ES-I3 (cell line): ENCODE measurements at regions not wholly inside any gene's neighbourhood (a gene's known extent, or its start where the extent isn't known, plus 50 kb on each side); places are given as distances from the start of the nearest gene placed in this dataset.
"Not testable (repeated sequence)": the region's sequence is repeated elsewhere in the genome, so short reads cannot be mapped to it uniquely, and the experiment has no call there.

Source experiments
- H3K36me3 ChIP-seq: 2 replicates; pipeline ENCODE4 v1.6.1; 2013; ENCODE audit warnings: mild to moderate bottlenecking, low read length, control low read depth, moderate library complexity; ENCODE audit not compliant: insufficient read depth
- H3K4me1 ChIP-seq: 2 replicates; pipeline ENCODE4 v1.6.1; 2013; ENCODE audit warnings: mild to moderate bottlenecking, control low read depth, low read length; ENCODE audit not compliant: insufficient read depth
- H3K9ac ChIP-seq: 2 replicates; pipeline ENCODE4 v1.6.1; 2013; ENCODE audit warnings: low read depth, mild to moderate bottlenecking, low read length, moderate library complexity
- H3K9me3 ChIP-seq: 2 replicates; pipeline ENCODE4 v1.6.1; 2013; ENCODE audit warnings: mild to moderate bottlenecking, low read length, moderate library complexity; ENCODE audit not compliant: control insufficient read depth, insufficient read depth

DNA sequence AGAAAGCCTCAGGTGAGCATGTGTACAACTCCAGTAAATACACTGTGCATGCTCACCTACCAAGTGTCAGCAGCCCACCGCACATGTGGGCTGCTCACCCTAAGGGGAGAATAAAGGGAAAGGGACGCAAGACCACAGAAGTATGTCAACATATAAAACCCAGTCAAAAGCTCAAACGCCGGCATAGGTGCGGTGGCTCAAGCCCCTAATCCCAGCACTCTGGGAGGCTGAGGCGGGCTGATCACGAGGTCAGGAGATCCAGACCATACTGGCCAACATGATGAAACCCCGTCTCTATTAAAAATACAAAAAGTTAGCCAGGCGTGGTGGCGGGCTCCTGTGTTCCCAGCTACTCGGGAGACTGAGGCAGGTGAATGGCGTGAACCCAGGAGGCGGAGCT lies 732.1 kb downstream of the ZPLD1 start:
- no peaks in the 10 kb centered on the region for H3K9me3 ChIP-seq

GRCh38 chr3:103167850-103168249 lies 733.0 kb downstream of the ZPLD1 start:
- H3K36me3 ChIP-seq = no peaks in the 10 kb centered on the region
- no peak overlapping the region for H3K9ac ChIP-seq
- no peaks in the 10 kb centered on the region for H3K4me1 ChIP-seq
- no peaks in the 10 kb centered on the region for H3K9me3 ChIP-seq

More for the DNA sequence above, 732.1 kb downstream of the ZPLD1 start:
- no peak overlapping the region for H3K9ac ChIP-seq
- H3K36me3 ChIP-seq = no peaks in the 10 kb centered on the region
- H3K4me1 ChIP-seq = no peaks in the 10 kb centered on the region

DNA sequence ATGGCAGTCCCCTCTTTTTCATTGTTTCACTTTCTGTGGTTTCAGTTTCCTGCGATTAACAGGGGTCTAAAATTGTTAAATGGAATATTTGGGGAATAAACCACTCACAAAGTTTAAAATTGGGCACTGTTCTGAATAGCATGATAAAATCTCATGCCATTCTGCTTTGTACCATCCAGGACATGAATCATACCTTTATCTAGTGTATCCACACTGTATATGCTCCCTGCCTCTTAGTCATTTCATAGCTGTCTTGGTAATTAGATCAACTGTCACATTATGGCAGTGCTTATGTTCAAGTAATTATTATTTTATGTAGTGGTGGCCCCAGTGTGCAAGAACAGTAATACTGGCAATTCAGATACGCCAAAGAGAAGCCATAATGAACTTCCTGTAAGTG lies 734.5 kb downstream of the ZPLD1 start:
- Histone ChIP-seq H3K4me1 (no peaks in the 10 kb centered on the region), H3K36me3 (no peaks in the 10 kb centered on the region), H3K9me3 (no peaks in the 10 kb centered on the region), H3K9ac (no peak overlapping the region)

DNA sequence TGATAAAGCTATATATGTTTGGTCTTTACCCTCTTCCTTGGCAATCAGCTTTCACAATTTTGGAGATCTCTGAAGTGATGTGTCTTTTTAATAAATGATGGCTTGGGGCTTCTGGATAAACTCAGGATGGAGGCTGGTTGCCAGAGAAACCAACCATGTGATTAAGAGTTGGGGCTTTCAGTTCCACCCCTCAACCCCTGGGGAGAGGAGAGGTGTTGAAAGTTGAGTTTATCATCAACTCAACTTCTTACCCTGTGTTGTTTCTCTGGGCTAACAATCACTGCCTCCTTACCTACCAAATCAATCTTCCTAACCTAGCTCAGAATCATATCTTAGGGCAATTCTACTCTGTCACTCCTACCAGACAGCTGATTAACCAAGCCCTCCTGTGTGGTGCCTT lies 735.8 kb downstream of the ZPLD1 start:
- Histone ChIP-seq H3K9me3 (no peaks in the 10 kb centered on the region; the same call in 1 of the 2 replicates), H3K4me1 (no peaks in the 10 kb centered on the region), H3K9ac (no peak overlapping the region), H3K36me3 (no peaks in the 10 kb centered on the region)

DNA sequence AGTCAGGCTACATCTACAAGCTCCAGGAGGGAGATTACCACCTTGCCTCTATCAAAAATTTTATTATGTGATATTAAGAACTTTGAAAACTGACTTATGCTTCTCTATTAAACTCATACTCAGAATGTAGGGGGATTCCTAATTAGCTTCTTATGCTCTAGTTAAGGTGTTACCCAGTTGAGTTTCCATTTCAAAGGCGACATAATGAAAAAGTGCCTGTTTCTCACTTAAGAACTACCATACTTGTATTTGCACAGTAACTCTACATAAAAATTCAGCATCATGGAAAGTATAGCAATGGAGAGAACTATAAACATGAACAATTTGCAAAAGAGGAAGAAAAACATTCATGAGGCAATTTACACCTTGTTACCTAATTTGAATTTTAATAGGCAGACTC lies 739.1 kb downstream of the ZPLD1 start:
- Histone ChIP-seq H3K9ac (no peak overlapping the region), H3K9me3 (no peaks in the 10 kb centered on the region; the same call in 1 of the 2 replicates), H3K4me1 (no peaks in the 10 kb centered on the region), H3K36me3 (no peaks in the 10 kb centered on the region)

DNA sequence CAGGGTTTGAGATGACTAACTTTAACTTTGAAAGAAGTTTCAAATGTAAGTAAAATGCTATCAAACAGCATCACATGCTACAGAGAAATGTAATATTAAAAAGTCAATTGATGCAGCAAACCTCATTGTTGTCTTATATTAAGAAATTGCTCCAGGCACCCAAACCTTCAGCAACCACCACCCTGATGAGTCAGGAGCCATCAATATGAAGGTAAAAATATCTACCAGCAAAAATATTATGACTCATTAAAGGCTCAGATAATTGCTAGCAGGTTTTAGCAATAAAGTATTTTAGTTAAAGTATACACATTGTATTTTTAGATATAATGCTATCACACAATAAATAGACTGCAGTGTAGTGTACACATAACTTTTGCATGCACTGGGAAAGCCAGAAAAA lies 746.3 kb downstream of the ZPLD1 start:
- H3K4me1 ChIP-seq = no peaks in the 10 kb centered on the region
- no peaks in the 10 kb centered on the region for H3K36me3 ChIP-seq
- H3K9ac ChIP-seq = no peak overlapping the region
- 0 out of 2 replicates have a peak, but pooled peaks cover 5% of the 10 kb centered on the region for H3K9me3 ChIP-seq

DNA sequence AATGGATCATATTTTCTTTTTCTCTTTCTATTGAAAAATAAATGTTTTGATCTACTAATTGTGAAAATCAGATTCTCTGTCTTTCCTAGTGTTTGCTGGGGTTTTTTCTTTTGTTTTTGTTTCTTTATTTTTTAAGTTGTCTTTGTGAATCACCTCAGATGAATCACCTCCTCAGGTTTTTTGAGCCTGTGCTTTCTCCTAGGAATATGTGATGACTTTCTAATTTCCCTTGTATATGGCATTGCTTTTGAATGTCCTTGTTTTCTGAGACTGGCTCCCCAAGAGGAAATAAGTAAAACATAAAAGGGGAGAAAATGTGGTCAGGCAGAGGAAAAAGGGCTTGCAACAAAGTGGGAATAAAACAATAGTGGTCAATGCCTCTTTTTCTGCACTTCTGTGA lies 750.0 kb downstream of the ZPLD1 start:
- 0 out of 2 replicates have a peak, but pooled peaks cover 5% of the 10 kb centered on the region for H3K9me3 ChIP-seq
- H3K9ac ChIP-seq = no peak overlapping the region
- no peaks in the 10 kb centered on the region for H3K36me3 ChIP-seq
- H3K4me1 ChIP-seq = no peaks in the 10 kb centered on the region

GRCh38 chr3:103189941-103190340 lies 755.1 kb downstream of the ZPLD1 start:
- Histone ChIP-seq H3K9me3 (no peaks in the 10 kb centered on the region), H3K4me1 (no peaks in the 10 kb centered on the region), H3K9ac (no peak overlapping the region), H3K36me3 (no peaks in the 10 kb centered on the region)

- H3K9ac ChIP-seq = no peak overlapping the region
- H3K4me1 ChIP-seq = no peaks in the 10 kb centered on the region
- H3K9me3 ChIP-seq = no peaks in the 10 kb centered on the region
- H3K36me3 ChIP-seq = no peaks in the 10 kb centered on the region
Observed at GRCh38 chr3:103195216-103195615, 760.4 kb downstream of the ZPLD1 start.

DNA sequence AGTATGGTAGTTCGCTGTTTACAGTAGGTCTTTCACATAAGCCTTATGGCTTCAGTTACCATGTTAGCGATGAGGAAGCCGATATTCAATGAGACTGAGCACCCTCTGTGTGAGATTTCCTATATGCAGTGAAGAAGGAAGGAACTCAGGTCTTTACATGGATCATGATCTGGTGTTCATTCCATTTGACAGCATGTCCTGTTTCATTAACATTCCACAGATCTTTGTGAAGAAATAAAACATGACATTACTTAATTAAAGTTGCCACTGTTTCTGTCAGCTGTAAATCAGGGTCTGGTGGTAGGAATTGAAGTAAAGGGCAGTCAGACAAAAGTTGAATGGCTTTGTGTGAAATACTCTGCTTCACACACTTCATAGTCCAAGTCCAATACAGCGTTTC lies 768.6 kb downstream of the ZPLD1 start:
- H3K9me3 ChIP-seq = no peaks in the 10 kb centered on the region
- H3K9ac ChIP-seq = no peak overlapping the region
- no peaks in the 10 kb centered on the region for H3K4me1 ChIP-seq
- H3K36me3 ChIP-seq = no peaks in the 10 kb centered on the region

- Histone ChIP-seq H3K4me1 (no peaks in the 10 kb centered on the region), H3K9me3 (no peaks in the 10 kb centered on the region), H3K36me3 (no peaks in the 10 kb centered on the region), H3K9ac (no peak overlapping the region)
Observed at GRCh38 chr3:103210583-103210982, 775.8 kb downstream of the ZPLD1 start.

- no peaks in the 10 kb centered on the region for H3K36me3 ChIP-seq
- no peaks in the 10 kb centered on the region for H3K9me3 ChIP-seq
- H3K9ac ChIP-seq = no peak overlapping the region
- no peaks in the 10 kb centered on the region for H3K4me1 ChIP-seq
Observed at GRCh38 chr3:103218146-103218545, 783.3 kb downstream of the ZPLD1 start.

DNA sequence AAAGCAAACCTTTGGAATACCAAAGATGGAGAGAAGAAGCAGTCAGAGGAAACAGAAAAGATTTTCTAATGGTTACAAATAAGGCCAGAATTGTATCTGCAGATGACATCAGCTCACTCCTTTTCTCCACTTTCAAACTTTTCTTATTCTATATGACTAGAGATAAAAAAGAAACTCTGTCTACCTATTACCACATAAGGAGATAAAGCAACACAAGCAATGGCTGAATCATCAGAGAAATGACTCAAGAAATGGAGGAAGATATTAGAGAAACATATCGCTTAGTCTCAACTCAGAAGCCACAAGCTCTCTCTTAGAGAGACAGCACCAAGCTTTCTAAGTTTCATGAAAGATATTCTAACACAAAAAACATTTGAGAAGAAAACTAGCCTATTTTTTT lies 784.0 kb downstream of the ZPLD1 start:
- Histone ChIP-seq H3K36me3 (no peaks in the 10 kb centered on the region), H3K9ac (no peak overlapping the region), H3K9me3 (no peaks in the 10 kb centered on the region), H3K4me1 (no peaks in the 10 kb centered on the region)

GRCh38 chr3:103227651-103228050 lies 792.8 kb downstream of the ZPLD1 start:
- no peaks in the 10 kb centered on the region for H3K4me1 ChIP-seq
- H3K9me3 ChIP-seq = no peaks in the 10 kb centered on the region
- no peaks in the 10 kb centered on the region for H3K36me3 ChIP-seq
- no peak overlapping the region for H3K9ac ChIP-seq

DNA sequence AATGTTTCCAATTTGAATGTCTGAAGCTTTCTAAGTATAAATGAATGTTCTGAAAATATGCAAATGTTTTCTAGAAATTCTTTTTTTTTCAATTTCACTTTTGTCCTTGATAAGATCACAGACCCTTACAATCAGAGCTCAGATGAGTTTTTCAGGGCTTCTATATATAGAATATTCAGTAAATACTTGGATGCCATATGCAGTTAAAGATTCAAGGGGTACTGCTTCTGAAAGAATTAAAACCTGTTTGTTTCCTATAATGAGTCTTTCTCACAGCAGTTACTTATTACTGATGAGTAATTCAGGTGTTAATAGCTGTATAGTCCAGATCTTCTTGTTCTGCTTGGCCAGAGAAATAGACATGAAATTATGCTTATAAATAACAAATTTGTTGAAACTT lies 812.6 kb downstream of the ZPLD1 start:
- Histone ChIP-seq H3K4me1 (no peaks in the 10 kb centered on the region), H3K36me3 (no peaks in the 10 kb centered on the region)

DNA sequence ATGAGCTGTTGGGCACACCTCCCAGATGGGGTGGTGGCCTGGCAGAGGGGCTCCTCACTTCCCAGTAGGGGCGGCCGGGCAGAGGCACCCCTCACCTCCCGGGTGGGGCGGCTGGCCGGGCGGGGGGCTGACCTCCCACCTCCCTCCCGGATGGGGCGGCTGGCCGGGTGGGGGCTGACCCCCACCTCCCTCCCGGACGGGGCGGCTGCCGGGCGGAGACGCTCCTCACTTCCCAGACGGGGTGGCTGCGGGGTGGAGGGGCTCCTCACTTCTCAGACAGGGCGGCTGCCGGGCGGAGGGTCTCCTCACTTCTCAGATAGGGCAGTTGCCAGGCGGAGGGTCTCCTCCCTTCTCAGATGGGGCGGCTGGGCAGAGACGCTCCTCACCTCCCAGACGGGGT lies 820.0 kb downstream of the ZPLD1 start:
- not testable (repeated sequence) for H3K36me3 ChIP-seq, H3K9ac ChIP-seq, H3K4me1 ChIP-seq, H3K9me3 ChIP-seq

More for the DNA sequence above, 812.6 kb downstream of the ZPLD1 start:
- no peaks in the 10 kb centered on the region for H3K9me3 ChIP-seq
- no peak overlapping the region for H3K9ac ChIP-seq
